H1 (cell line): ENCODE measurements at regions not wholly inside any gene's neighbourhood (a gene's known extent, or its start where the extent isn't known, plus 50 kb on each side); places are given as distances from the start of the nearest gene placed in this dataset.

Experiments used
- GTF2F1 ChIP-seq: IDR thresholded peaks from 2 replicates; pipeline ENCODE4 v1.6.1; 2012; ENCODE audit warnings: low read depth, low read length, improper control_type of control experiment, borderline replicate concordance
- JUND ChIP-seq: IDR thresholded peaks from 2 replicates; pipeline ENCODE4 v1.6.1; 2011; ENCODE audit warnings: mild to moderate bottlenecking, improper control_type of control experiment, low read length

GRCh38 chr9:120183615-120184014 lies 396.4 kb downstream of the CDK5RAP2 start (continued):
- no peak for TF ChIP-seq JUND
- TF ChIP-seq GTF2F1, result no peak
